Testis (tissue), 2 donors: ENCODE measurements at regions not wholly inside any gene's neighbourhood (a gene's known extent, or its start where the extent isn't known, plus 50 kb on each side); places are given as distances from the start of the nearest gene placed in this dataset.
"Not testable (repeated sequence)": the region's sequence is repeated elsewhere in the genome, so short reads cannot be mapped to it uniquely, and the experiment has no call there.

Source experiments
- DNase-seq: peaks from one replicate; pipeline ENCODE4 v3.0.0-alpha.2; 2019
- H3K27ac ChIP-seq, 2 donors: fragments of 200-600 bp; sonication (generic); one replicate each; pipeline ENCODE4 v1.5.1; 2019
- H3K27me3 ChIP-seq: fragments of 200-600 bp; sonication (generic); one replicate; pipeline ENCODE4 v1.5.1; 2019
- H3K36me3 ChIP-seq: fragments of 200-600 bp; sonication (generic); one replicate; pipeline ENCODE4 v1.5.1; 2017; ENCODE audit warnings: low read depth; ENCODE audit errors: missing control alignments
- H3K4me1 ChIP-seq: fragments of 200-600 bp; sonication (generic); one replicate; pipeline ENCODE4 v1.5.1; 2019
- H3K4me3 ChIP-seq, 2 donors: fragments of 200-600 bp; sonication (generic); one replicate each; pipeline ENCODE4 v1.5.1; 2017 to 2019
- H3K9me3 ChIP-seq: fragments of 200-600 bp; sonication (generic); one replicate; pipeline ENCODE4 v1.5.1; 2017
- POLR2A ChIP-seq: fragments of 450-650 bp; IDR thresholded peaks from one replicate; pipeline ENCODE4 v1.6.1; 2017; ENCODE audit warnings: antibody characterized with exemption, mild to moderate bottlenecking, moderate library complexity
- WGBS, 2 donors: methylation state at CpG; one replicate each; pipeline ENCODE4 v1.1.5; 2018; 5-methylcytosine and 5-hydroxymethylcytosine counted together
- intact Hi-C: fragments of 100-400 bp; cut with DNase I; formaldehyde crosslinking; loops from one replicate; pipeline ENCODE4 v1.15.1; 2023; ENCODE audit warnings: low total_unique reads
- TF ChIP-seq, protein P1 (sequence below), 3 experiments: fragments of 450-650 bp in 2 of 3; fragments of 200-600 bp in 1 of 3; sonication (generic) in 1 of 3; IDR thresholded peaks; one replicate each; pipeline ENCODE4 v1.5.1; 2016 to 2019; ENCODE audit warnings: antibody characterized with exemption in 3 of 3, mild to moderate bottlenecking in 2 of 3, moderate library complexity in 1 of 3

DNA sequence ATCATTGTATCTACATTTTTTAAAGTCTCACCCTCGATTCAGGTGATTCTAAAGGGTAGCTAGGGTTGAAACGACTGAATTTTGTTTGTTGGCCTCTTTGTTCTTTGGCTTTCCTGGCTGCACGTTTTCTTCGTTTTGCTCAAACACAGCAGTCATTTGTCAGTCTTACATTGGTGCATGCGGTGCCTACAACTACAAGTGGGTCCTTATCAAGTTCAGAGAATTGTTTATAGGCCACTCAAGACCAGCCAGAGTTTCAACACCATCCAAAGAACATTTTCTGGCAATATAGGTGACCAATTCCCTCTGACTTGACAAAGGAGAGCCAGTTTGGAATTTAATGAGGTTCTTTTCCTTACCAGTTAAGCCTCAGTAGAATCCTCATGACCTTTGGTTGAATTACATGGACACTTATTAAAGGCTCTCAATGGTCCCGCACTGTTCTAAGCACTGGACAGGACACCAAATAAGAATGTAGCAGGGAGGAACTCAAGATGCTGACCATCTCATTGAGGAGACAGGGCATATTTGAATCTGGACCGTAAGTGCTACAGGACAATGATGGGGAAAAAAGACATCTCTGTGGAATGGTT is 119.0 kb upstream of the DMRT1 start:
- no peaks in the 10 kb centered on the region for H3K36me3 ChIP-seq
- no peak overlapping the region for H3K4me3 ChIP-seq
- intact Hi-C loops = no loop called here
- TF ChIP-seq, protein P1, sequence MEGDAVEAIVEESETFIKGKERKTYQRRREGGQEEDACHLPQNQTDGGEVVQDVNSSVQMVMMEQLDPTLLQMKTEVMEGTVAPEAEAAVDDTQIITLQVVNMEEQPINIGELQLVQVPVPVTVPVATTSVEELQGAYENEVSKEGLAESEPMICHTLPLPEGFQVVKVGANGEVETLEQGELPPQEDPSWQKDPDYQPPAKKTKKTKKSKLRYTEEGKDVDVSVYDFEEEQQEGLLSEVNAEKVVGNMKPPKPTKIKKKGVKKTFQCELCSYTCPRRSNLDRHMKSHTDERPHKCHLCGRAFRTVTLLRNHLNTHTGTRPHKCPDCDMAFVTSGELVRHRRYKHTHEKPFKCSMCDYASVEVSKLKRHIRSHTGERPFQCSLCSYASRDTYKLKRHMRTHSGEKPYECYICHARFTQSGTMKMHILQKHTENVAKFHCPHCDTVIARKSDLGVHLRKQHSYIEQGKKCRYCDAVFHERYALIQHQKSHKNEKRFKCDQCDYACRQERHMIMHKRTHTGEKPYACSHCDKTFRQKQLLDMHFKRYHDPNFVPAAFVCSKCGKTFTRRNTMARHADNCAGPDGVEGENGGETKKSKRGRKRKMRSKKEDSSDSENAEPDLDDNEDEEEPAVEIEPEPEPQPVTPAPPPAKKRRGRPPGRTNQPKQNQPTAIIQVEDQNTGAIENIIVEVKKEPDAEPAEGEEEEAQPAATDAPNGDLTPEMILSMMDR (IDR thresholded peaks at IDR 0.05) = no peak
- no peak for TF ChIP-seq POLR2A
- DNase-seq = no peak
- H3K9me3 ChIP-seq = no peaks in the 10 kb centered on the region
- no peaks in the 10 kb centered on the region for H3K27me3 ChIP-seq
- WGBS, 2 donors = 95 to 96% methylated on average over 7 of the region's 7 CpGs
- H3K4me1 ChIP-seq = no peaks in the 10 kb centered on the region
- H3K27ac ChIP-seq = no peak overlapping the region

DNA sequence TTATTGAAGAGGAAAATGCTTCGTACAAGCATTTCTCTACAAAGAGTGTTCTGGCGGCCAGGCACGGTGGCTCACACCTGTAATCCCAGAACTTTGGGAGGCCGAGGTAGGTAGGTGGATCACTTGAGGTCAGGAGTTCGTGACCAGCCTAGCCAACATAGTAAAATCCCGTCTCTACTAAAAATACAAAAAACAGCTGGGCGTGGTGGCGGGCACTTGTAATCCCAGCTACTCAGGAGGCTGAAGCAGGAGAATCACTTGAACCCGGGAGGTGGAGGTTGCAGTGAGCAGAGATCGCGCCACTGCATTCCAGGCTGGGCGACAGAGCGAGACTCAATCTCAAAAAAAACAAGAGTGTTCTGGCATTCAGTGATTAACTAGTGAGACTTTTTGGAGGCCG is 117.0 kb upstream of the DMRT1 start:
- 91 to 95% methylated on average over 14 of the region's 14 CpGs for WGBS, 2 donors
- H3K27ac ChIP-seq, H3K27me3 ChIP-seq, DNase-seq, H3K36me3 ChIP-seq, intact Hi-C loops, H3K4me3 ChIP-seq, H3K4me1 ChIP-seq, H3K9me3 ChIP-seq: not testable (repeated sequence)

DNA sequence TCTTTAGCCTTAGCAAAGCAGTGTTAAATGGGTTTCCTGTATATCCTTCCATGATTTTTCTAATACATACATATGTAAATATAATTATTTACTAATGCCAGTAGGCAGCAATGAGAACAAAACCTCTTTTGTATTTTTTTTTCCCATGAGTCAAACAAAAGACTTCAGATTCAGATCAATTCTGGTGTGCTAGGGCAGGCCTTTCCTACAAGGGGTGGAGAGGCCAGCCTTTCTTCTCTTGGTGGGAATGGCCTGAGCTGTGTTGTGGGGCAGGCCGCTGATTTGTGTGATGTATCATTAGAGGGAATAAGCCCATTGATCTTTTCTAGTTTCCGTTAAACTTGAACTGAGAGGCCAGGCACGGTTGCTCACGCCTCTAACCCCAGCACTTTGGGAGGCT is 115.5 kb upstream of the DMRT1 start:
- no peak overlapping the region for H3K27ac ChIP-seq
- no peaks in the 10 kb centered on the region for H3K4me1 ChIP-seq
- no peak overlapping the region for H3K4me3 ChIP-seq
- H3K9me3 ChIP-seq = no peaks in the 10 kb centered on the region
- 94% methylated on average over 4 of the region's 4 CpGs for WGBS, 2 donors
- TF ChIP-seq POLR2A = no peak
- TF ChIP-seq, protein P1 (IDR thresholded peaks at IDR 0.05) = no peak
- H3K36me3 ChIP-seq = no peaks in the 10 kb centered on the region
- no peak for DNase-seq
- intact Hi-C loops = no loop called here
- no peaks in the 10 kb centered on the region for H3K27me3 ChIP-seq

DNA sequence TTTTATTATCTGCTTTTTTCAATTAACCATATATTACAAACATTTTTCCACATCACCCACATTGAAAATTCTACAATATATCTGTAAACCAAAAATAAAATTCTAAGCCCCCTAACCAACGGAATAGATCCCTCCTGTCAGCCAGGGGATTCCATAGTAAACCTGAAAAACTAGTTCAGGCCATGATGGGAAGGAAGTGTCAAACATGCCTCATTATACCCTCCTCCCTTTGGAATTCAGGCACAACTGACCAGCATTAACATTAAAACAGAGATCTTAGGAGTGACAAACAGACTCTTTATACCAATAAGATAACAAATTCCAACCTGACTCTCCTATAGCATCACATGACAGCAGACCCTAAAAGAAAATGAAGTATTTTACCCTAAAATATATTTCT is 113.7 kb upstream of the DMRT1 start:
- H3K4me3 ChIP-seq = no peak overlapping the region
- H3K27ac ChIP-seq = no peak overlapping the region
- intact Hi-C loops = no loop called here
- WGBS, 2 donors = 70 to 76% methylated on average over 1 of the region's 1 CpG
- DNase-seq = no peak
- H3K27me3 ChIP-seq = no peaks in the 10 kb centered on the region
- no peak for TF ChIP-seq POLR2A
- TF ChIP-seq, protein P1 (IDR thresholded peaks at IDR 0.05) = no peak
- H3K9me3 ChIP-seq = no peaks in the 10 kb centered on the region
- no peaks in the 10 kb centered on the region for H3K4me1 ChIP-seq
- no peaks in the 10 kb centered on the region for H3K36me3 ChIP-seq

DNA sequence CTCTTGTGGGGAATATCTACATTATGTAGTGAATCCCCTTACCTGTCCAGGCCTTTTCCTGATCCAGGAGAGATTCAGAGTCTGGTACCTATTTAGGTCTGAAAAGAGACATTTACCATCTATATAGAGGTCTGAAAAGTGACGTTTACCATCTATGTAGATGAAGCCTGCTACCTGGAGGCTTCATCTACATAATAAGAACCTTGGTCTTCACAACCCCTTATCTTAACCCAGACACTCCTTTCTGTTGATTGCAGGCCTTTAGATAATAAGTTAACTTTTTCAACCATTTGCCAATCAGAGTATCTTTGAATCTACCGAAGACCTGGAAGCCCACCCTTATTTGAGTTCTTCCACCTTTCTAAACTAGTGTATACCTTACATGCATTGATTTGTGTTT is 113.0 kb upstream of the DMRT1 start:
- no peaks in the 10 kb centered on the region for H3K36me3 ChIP-seq
- no peak overlapping the region for H3K27ac ChIP-seq
- no peaks in the 10 kb centered on the region for H3K27me3 ChIP-seq
- intact Hi-C loops = no loop called here
- H3K4me3 ChIP-seq = no peak overlapping the region
- no peaks in the 10 kb centered on the region for H3K9me3 ChIP-seq
- WGBS, 2 donors = 85 to 89% methylated on average over 2 of the region's 2 CpGs
- H3K4me1 ChIP-seq = no peaks in the 10 kb centered on the region
- TF ChIP-seq, protein P1 (IDR thresholded peaks at IDR 0.05) = no peak
- TF ChIP-seq POLR2A = no peak
- no peak for DNase-seq
